Parathyroid adenoma (tissue), 2 donors: ENCODE measurements at regions not wholly inside any gene's neighbourhood (a gene's known extent, or its start where the extent isn't known, plus 50 kb on each side); places are given as distances from the start of the nearest gene placed in this dataset.

Experiments
- H2AFZ ChIP-seq: fragments of 300-600 bp; sonication (generic); one replicate; pipeline ENCODE4 v1.7.0; 2017; ENCODE audit warnings: antibody characterized with exemption, mild to moderate bottlenecking
- H3K27ac ChIP-seq: fragments of 300-600 bp; sonication (generic); one replicate; pipeline ENCODE4 v1.7.0; 2017
- H3K27me3 ChIP-seq: fragments of 300-600 bp; sonication (generic); one replicate; pipeline ENCODE4 v1.7.0; 2017; ENCODE audit warnings: low read length; ENCODE audit not compliant: control insufficient read depth, insufficient read depth
- H3K36me3 ChIP-seq: fragments of 300-600 bp; sonication (generic); one replicate; pipeline ENCODE4 v1.7.0; 2017; ENCODE audit warnings: low read length; ENCODE audit not compliant: control insufficient read depth, insufficient read depth
- H3K4me1 ChIP-seq: fragments of 300-600 bp; sonication (generic); one replicate; pipeline ENCODE4 v1.7.0; 2017; ENCODE audit warnings: control low read depth
- H3K4me2 ChIP-seq: fragments of 300-600 bp; sonication (generic); one replicate; pipeline ENCODE4 v1.7.0; 2017; ENCODE audit warnings: low read length
- H3K4me3 ChIP-seq: fragments of 300-600 bp; sonication (generic); one replicate; pipeline ENCODE4 v1.7.0; 2017; ENCODE audit warnings: low read depth, low read length
- H3K79me2 ChIP-seq: fragments of 300-600 bp; sonication (generic); one replicate; pipeline ENCODE4 v1.7.0; 2017; ENCODE audit warnings: control low read depth
- H3K9ac ChIP-seq: fragments of 300-600 bp; sonication (generic); one replicate; pipeline ENCODE4 v1.7.0; 2017; ENCODE audit warnings: mild to moderate bottlenecking
- H3K9me3 ChIP-seq: fragments of 300-600 bp; sonication (generic); one replicate; pipeline ENCODE4 v1.7.0; 2017; ENCODE audit warnings: low read length; ENCODE audit not compliant: control insufficient read depth
- CTCF ChIP-seq: fragments of 300-600 bp; sonication (generic); IDR thresholded peaks from one replicate; pipeline ENCODE4 v1.7.0; 2017; ENCODE audit warnings: antibody characterized with exemption, mild to moderate bottlenecking
- donor health status: primary hyperparathyroidism.

GRCh38 chr2:2619995-2620394, 288.9 kb upstream of the MYT1L start:
- Histone ChIP-seq H3K9ac (no peak overlapping the region), H3K27me3 (no peaks in the 10 kb centered on the region), H2AFZ (no peak overlapping the region), H3K9me3 (no peaks in the 10 kb centered on the region), H3K4me3 (no peak overlapping the region), H3K27ac (no peak overlapping the region), H3K4me1 (no peaks in the 10 kb centered on the region), H3K4me2 (no peak overlapping the region), H3K36me3 (no peaks in the 10 kb centered on the region), H3K79me2 (no peaks in the 10 kb centered on the region)
- TF ChIP-seq CTCF, result no peak

- Histone ChIP-seq H3K79me2 (no peaks in the 10 kb centered on the region), H3K9me3 (no peaks in the 10 kb centered on the region), H2AFZ (peak overlapping the region; percentile 81), H3K4me1 (no peaks in the 10 kb centered on the region), H3K27ac (no peak overlapping the region), H3K36me3 (no peaks in the 10 kb centered on the region), H3K4me2 (no peak overlapping the region), H3K4me3 (no peak overlapping the region), H3K27me3 (no peaks in the 10 kb centered on the region), H3K9ac (no peak overlapping the region)
- TF ChIP-seq CTCF, result no peak
Observed at GRCh38 chr2:2614452-2614851, 283.4 kb upstream of the MYT1L start.

- Histone ChIP-seq H3K9me3 (no peaks in the 10 kb centered on the region), H3K27me3 (no peaks in the 10 kb centered on the region), H3K9ac (no peak overlapping the region), H2AFZ (peak overlapping the region; percentile 81), H3K4me1 (no peaks in the 10 kb centered on the region), H3K27ac (no peak overlapping the region), H3K4me3 (peak overlapping the region; percentile 58), H3K4me2 (peak overlapping the region; percentile 65), H3K79me2 (no peaks in the 10 kb centered on the region), H3K36me3 (no peaks in the 10 kb centered on the region)
- TF ChIP-seq CTCF, result peak; percentile 5
Observed at GRCh38 chr2:2613279-2614199, 282.5 kb upstream of the MYT1L start.

GRCh38 chr2:2610751-2611150, 279.7 kb upstream of the MYT1L start:
- TF ChIP-seq CTCF, result no peak
- no peak overlapping the region for H3K4me3 ChIP-seq
- H3K4me1 ChIP-seq, result no peaks in the 10 kb centered on the region
- H3K9me3 ChIP-seq, result no peaks in the 10 kb centered on the region
- no peak overlapping the region for H2AFZ ChIP-seq
- no peaks in the 10 kb centered on the region for H3K79me2 ChIP-seq
- no peak overlapping the region for H3K4me2 ChIP-seq
- H3K27ac ChIP-seq, result no peak overlapping the region
- H3K27me3 ChIP-seq, result no peaks in the 10 kb centered on the region
- H3K9ac ChIP-seq, result no peak overlapping the region
- no peaks in the 10 kb centered on the region for H3K36me3 ChIP-seq

GRCh38 chr2:2600366-2600765, 269.3 kb upstream of the MYT1L start:
- Histone ChIP-seq H3K27me3 (no peaks in the 10 kb centered on the region), H3K4me3 (no peak overlapping the region), H3K79me2 (no peaks in the 10 kb centered on the region), H3K36me3 (no peaks in the 10 kb centered on the region), H3K9me3 (no peaks in the 10 kb centered on the region), H3K9ac (no peak overlapping the region), H3K4me1 (no peaks in the 10 kb centered on the region), H2AFZ (no peak overlapping the region), H3K4me2 (no peak overlapping the region), H3K27ac (no peak overlapping the region)
- TF ChIP-seq CTCF, result no peak
